GM12872 (cell line): ENCODE measurements at regions not wholly inside any gene's neighbourhood (a gene's known extent, or its start where the extent isn't known, plus 50 kb on each side); places are given as distances from the start of the nearest gene placed in this dataset.

ENCODE experiments used
- TF ChIP-seq, protein P1 (sequence below): IDR thresholded peaks from 3 replicates; pipeline ENCODE4 v1.5.1; 2011; ENCODE audit warnings: low read depth, mild to moderate bottlenecking, low read length, moderate library complexity; ENCODE audit not compliant: insufficient read depth

DNA sequence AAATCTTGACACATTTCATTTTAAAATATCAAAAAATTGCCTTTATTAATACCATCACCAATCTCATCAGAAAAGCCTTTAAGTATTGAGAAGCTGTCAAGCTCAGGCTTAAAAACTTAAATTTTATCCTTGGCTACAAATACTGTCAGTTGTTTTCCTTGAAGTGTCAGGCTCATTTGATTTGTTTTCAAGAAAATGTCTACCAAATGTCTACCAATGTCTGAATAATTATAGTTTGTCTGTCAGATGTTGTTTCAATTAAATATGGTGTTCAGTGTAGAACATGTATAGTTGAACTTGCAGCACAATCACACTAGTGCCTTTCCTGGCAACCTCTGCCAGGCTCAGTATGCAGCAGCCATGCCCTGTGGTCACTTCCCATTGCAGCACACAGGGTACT lies 455.2 kb upstream of the ADAMTS16 start:
- TF ChIP-seq, protein P1, sequence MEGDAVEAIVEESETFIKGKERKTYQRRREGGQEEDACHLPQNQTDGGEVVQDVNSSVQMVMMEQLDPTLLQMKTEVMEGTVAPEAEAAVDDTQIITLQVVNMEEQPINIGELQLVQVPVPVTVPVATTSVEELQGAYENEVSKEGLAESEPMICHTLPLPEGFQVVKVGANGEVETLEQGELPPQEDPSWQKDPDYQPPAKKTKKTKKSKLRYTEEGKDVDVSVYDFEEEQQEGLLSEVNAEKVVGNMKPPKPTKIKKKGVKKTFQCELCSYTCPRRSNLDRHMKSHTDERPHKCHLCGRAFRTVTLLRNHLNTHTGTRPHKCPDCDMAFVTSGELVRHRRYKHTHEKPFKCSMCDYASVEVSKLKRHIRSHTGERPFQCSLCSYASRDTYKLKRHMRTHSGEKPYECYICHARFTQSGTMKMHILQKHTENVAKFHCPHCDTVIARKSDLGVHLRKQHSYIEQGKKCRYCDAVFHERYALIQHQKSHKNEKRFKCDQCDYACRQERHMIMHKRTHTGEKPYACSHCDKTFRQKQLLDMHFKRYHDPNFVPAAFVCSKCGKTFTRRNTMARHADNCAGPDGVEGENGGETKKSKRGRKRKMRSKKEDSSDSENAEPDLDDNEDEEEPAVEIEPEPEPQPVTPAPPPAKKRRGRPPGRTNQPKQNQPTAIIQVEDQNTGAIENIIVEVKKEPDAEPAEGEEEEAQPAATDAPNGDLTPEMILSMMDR = no peak

DNA sequence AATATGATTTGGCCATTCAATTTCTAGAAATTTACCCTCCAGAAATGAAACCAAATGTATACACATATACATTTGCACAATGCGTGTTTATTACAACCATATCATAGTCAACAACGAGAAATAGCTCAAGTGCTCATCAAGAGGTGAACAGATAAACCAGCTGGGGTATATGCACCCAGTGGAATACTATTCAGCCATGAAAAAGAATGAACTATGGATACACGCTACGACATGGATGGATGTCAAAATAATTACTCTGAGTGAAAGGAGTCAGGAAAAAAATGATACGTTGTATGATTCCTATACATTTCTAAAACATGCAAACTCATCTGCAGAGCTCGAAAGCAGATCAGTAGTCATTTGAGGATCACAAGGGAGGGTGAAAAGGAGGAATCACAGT lies 441.5 kb upstream of the ADAMTS16 start:
- TF ChIP-seq, protein P1 = no peak

DNA sequence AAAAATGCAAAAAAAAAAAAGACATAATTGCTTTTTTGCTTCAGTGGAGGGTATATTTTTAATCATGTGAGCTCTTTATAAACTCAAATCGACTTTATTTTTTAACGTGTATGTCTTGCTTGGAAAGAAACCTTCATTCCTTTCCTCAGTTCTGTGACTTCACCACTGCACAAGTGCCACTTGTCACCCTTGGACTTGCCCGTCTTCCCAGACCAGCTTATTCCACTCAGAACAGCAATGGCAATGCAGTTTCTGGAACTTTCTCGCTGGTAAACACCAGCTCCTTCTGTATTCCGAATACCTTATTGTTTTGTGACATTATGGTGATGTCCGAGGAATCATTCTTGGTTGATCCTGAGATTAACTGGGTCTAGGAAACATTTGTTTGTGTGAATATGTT lies 440.5 kb upstream of the ADAMTS16 start:
- TF ChIP-seq, protein P1 = no peak

DNA sequence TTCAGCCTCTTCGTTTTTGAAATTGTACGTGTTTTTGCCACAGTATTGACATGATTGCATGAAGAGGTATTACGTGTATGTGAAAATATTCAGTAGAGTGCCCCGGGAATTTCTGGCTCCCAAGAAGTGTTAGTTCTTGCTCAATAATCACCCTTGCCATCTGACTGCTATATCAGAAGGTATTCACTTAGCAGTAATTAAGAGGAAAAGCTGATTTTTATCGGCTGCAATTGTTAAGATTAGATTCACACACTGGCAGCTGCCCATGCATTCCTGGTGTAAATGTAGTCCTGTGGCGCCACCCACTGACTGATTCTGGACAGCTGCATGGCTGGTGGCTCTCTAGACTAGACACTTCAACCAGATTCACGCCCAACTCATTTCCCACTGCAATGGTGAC lies 440.1 kb upstream of the ADAMTS16 start:
- TF ChIP-seq, protein P1 = peak; percentile 15; the same call in 1 of the 3 replicates

DNA sequence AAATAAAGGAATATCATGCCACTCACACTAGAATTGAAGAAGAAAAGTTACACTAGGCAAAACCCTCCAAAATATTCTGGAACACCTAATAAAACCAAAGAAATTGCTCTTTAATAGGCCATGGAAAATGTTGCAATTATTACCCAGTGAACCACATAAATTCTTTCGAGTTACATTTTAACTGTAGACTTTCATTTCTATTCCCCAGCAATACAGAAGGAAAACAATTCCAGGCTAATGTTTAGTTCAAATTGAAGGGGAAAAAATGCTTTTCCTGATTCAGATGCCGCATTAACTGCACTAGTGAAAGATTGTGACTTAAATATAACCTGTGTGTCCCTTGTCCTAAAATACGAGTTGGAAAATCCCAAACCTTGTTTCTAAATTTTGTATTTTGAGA lies 439.3 kb upstream of the ADAMTS16 start:
- TF ChIP-seq, protein P1 = no peak

DNA sequence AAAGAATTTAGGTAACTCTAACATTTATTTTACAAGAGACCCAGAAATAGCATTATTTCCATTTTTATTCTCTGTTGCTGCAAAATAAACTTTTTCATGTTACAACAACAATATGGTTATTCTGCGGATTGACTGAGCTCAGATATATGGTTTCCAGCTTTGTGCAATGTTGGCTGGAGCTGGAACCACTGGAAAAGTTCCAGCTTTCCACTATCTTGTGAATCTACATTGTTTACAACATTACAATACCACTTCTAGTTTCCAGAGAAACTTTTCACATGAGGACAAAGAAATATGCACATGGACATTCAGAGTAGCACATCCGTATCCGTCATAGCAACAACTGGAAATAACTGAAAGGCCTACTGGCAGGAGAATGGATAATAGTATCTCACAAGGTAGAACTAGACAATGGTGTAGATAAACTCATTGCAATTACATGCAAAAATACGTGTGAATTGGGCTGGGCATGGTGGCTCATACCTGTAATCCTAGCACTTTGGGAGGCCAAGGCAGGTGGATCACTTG lies 436.1 kb upstream of the ADAMTS16 start:
- TF ChIP-seq, protein P1 = no peak

DNA sequence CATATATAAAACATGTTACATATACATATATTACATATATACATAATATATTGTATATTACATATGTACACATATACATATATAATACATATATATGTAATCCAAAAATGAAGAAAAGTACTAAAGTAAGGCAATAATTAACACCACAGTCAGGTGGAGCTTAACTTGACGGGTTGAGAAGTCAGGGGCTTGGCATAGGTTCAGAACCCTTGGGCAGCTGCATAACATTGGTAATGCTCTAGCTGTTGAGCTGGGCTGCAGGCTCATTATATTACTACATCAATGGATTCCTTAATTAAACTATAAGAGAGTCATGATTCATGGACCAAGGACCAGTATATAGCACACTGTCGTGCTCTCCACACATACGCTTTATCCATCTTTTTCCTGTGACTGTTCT lies 435.2 kb upstream of the ADAMTS16 start:
- TF ChIP-seq, protein P1 = no peak
